ENCODE measurements at regions not wholly inside any gene's neighbourhood (a gene's known extent, or its start where the extent isn't known, plus 50 kb on each side); places are given as distances from the start of the nearest gene placed in this dataset.

DNA sequence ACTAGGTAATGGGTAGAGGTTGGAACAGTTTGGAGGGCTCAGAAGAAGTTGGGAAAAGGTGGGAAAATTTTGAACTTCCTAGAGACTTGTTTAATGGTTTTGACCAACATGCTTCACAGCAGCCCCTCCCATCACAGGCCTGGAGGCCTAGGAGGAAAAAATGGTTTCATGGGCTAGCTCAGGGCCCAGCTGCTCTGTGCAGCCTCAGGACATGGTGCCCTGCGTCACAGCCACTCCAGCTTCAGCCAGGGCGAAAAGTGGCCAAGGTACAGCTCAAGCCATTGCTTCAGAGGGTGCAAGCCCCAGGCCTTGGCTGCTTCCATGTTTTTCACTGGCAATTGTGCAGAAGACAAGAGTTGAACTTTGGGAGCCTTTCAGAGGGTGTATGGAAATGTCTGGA lies 453.7 kb downstream of the LRRC70 start:
- TF ChIP-seq, protein P1, sequence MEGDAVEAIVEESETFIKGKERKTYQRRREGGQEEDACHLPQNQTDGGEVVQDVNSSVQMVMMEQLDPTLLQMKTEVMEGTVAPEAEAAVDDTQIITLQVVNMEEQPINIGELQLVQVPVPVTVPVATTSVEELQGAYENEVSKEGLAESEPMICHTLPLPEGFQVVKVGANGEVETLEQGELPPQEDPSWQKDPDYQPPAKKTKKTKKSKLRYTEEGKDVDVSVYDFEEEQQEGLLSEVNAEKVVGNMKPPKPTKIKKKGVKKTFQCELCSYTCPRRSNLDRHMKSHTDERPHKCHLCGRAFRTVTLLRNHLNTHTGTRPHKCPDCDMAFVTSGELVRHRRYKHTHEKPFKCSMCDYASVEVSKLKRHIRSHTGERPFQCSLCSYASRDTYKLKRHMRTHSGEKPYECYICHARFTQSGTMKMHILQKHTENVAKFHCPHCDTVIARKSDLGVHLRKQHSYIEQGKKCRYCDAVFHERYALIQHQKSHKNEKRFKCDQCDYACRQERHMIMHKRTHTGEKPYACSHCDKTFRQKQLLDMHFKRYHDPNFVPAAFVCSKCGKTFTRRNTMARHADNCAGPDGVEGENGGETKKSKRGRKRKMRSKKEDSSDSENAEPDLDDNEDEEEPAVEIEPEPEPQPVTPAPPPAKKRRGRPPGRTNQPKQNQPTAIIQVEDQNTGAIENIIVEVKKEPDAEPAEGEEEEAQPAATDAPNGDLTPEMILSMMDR (IDR thresholded peaks at IDR 0.05), result no peak
- TF ChIP-seq EMX1 (CRISPR knock-in tag; IDR thresholded peaks at IDR 0.05), result no peak
- no peak for TF ChIP-seq CREB1 (CRISPR knock-in tag; IDR thresholded peaks at IDR 0.05)
- no peak for TF ChIP-seq SMAD4 (CRISPR knock-in tag; IDR thresholded peaks at IDR 0.05)
- TF ChIP-seq, protein P2, sequence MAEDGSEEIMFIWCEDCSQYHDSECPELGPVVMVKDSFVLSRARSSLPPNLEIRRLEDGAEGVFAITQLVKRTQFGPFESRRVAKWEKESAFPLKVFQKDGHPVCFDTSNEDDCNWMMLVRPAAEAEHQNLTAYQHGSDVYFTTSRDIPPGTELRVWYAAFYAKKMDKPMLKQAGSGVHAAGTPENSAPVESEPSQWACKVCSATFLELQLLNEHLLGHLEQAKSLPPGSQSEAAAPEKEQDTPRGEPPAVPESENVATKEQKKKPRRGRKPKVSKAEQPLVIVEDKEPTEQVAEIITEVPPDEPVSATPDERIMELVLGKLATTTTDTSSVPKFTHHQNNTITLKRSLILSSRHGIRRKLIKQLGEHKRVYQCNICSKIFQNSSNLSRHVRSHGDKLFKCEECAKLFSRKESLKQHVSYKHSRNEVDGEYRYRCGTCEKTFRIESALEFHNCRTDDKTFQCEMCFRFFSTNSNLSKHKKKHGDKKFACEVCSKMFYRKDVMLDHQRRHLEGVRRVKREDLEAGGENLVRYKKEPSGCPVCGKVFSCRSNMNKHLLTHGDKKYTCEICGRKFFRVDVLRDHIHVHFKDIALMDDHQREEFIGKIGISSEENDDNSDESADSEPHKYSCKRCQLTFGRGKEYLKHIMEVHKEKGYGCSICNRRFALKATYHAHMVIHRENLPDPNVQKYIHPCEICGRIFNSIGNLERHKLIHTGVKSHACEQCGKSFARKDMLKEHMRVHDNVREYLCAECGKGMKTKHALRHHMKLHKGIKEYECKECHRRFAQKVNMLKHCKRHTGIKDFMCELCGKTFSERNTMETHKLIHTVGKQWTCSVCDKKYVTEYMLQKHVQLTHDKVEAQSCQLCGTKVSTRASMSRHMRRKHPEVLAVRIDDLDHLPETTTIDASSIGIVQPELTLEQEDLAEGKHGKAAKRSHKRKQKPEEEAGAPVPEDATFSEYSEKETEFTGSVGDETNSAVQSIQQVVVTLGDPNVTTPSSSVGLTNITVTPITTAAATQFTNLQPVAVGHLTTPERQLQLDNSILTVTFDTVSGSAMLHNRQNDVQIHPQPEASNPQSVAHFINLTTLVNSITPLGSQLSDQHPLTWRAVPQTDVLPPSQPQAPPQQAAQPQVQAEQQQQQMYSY (CRISPR knock-in tag; IDR thresholded peaks at IDR 0.05), result no peak
- TF ChIP-seq, protein P3, sequence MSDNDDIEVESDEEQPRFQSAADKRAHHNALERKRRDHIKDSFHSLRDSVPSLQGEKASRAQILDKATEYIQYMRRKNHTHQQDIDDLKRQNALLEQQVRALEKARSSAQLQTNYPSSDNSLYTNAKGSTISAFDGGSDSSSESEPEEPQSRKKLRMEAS (CRISPR knock-in tag; IDR thresholded peaks at IDR 0.05), result no peak
- no peak for TF ChIP-seq GRHL2 (CRISPR knock-in tag; IDR thresholded peaks at IDR 0.05; ENCODE audit: insufficient replicate concordance, severe bottlenecking)
- TF ChIP-seq ZNF121 (CRISPR knock-in tag; IDR thresholded peaks at IDR 0.05), result no peak
